HG03575 (cell line): ENCODE measurements at regions not wholly inside any gene's neighbourhood (a gene's known extent, or its start where the extent isn't known, plus 50 kb on each side); places are given as distances from the start of the nearest gene placed in this dataset.
"Not testable (repeated sequence)": the region's sequence is repeated elsewhere in the genome, so short reads cannot be mapped to it uniquely, and the experiment has no call there.

Source experiments
- ATAC-seq: cut with Tn5 transposase; IDR thresholded peaks from one replicate; pipeline ENCODE4 v1.9.1; 2021; ENCODE audit not compliant: unreplicated experiment, insufficient number of reproducible peaks, low FRiP score; ENCODE audit errors: extremely low read depth

- no peak for ATAC-seq
Measured at GRCh38 chr2:129469389-129469788, 510.1 kb upstream of the RAB6C start.

DNA sequence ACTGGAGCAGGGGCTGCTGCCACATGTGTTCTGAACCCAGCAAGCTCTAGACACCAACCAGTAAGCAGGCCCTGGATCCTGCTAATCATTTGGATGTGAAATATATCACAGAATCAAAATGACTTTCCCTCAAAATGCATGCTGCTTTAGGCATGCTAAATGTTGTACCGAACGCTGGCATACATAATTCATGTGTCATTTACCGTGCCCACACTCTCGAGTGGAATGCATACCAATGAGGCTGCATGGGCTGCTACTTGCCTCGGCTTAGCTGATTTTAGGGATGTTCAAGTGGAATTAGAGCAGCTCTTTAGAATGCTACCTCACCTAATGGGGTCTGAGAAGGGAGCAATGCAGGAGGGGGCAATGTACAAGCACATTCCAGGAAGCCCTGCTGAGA, 509.6 kb upstream of the RAB6C start:
- ATAC-seq: no peak

DNA sequence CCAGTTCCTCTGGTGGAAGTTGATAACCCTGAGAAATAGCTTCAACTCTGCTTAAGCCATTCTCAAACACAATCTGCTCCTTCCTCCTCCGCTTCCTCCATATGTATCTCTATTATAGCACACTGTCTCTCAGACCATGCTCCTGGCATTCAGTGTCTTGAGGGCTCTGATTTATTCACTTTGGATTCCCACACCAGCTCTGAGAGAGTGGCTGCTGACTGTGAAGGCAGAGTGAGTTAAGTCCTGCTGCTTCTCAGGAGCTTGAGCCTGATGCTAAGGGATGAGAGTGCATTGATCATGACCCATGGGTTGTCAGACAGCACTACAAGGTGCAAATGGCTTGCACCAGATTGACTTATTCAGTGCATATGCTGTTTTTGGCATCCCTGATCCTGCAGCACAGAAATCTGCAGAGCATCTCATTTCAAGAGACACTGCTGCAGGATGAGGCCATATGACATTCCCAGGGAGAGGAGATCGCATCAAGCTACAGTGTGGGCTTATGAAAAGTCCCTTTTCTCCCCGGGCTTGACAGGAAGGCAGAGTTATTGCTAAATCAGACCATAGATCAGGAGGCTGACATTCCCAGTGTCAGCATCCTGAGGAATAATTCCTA, 500.5 kb upstream of the RAB6C start:
- no peak for ATAC-seq

- no peak for ATAC-seq
Measured at GRCh38 chr2:129479892-129480291, 499.6 kb upstream of the RAB6C start.

GRCh38 chr2:129480790-129481189, 498.7 kb upstream of the RAB6C start:
- no peak for ATAC-seq

- no peak for ATAC-seq
Measured at GRCh38 chr2:129481306-129482219, 497.9 kb upstream of the RAB6C start.

DNA sequence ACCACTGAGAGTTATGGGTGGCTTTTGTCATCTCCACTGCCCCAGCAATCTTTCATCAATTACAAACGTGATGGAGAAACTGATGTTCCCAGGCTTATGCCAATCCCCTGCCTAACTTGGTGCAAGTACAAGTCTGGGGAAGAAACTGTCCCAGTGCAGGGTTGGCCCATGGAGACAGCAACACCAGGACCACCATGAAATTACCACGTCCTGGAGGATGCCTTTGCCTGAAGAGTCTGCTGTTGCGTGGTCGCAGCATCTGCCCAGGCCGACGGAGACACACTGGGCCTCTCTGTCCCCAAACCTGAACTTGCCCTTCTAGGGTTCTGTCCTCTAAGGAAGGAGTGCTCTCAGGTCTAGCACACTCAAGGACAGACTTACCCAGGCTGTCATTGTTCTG, 496.8 kb upstream of the RAB6C start:
- no peak for ATAC-seq

DNA sequence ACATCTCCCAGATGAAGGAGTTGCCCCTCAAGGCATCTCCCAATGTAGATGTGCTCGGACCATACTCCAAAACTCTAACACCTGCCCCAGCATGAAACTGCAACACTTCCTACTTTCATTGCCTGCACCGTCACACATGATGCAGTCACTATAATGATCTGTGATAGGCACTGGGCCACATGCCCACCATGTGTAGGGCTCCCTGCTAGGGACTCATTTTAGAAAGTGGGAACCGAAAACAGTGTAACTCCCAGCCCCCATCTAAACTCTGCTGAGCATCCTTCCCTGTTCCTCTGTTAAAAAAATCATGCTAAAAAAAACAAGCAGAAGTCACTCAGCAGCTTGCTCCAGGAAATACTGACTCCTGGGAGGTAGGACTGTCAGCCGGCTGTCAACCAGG, 496.1 kb upstream of the RAB6C start:
- ATAC-seq: peak; percentile 73

GRCh38 chr2:129484999-129485897, 494.2 kb upstream of the RAB6C start:
- ATAC-seq: no peak

GRCh38 chr2:129488376-129488775, 491.1 kb upstream of the RAB6C start:
- no peak for ATAC-seq

GRCh38 chr2:129490641-129491040, 488.8 kb upstream of the RAB6C start:
- no peak for ATAC-seq

- ATAC-seq: no peak
Measured at GRCh38 chr2:129491308-129491707, 488.2 kb upstream of the RAB6C start.

DNA sequence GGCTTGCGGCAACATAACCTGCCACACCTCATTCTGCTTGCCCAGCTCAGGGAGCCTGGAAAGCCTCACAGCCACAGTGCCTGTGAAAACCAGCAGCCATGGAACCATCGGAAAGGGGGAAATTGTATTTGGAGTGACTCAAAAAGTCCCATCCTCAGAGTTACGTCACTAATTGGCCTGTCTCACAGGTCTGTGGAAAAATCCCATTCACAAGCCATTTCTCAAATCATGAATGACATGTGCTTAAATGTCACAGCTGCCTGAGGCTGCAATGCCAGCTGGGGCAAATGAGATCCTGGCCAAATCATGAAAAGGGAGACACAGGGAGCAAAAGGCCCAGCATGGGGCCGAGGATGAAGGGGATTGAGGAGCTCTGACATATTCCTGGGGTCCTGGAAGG, 486.9 kb upstream of the RAB6C start:
- ATAC-seq: no peak

DNA sequence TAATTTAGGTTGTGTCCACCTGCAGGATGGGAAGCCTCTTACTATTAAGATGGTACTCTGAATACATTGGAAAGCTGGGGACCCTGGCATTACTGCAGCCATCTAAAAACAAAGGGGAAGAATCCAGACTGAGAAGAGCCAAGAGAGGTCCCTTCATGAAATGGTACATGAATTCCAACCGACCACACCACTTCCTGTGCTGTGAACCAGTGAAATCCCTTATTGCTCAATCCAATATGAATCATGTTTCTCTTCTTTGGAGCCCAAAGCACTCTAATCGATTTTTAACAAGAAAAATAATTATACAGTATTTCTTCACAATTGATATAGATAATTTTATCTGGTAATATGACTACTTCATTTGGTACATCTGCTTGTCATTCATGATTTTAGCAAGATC, 479.7 kb upstream of the RAB6C start:
- ATAC-seq: no peak

- no peak for ATAC-seq
Measured at GRCh38 chr2:129502781-129503180, 476.7 kb upstream of the RAB6C start.

GRCh38 chr2:129504646-129505045, 474.8 kb upstream of the RAB6C start:
- no peak for ATAC-seq

DNA sequence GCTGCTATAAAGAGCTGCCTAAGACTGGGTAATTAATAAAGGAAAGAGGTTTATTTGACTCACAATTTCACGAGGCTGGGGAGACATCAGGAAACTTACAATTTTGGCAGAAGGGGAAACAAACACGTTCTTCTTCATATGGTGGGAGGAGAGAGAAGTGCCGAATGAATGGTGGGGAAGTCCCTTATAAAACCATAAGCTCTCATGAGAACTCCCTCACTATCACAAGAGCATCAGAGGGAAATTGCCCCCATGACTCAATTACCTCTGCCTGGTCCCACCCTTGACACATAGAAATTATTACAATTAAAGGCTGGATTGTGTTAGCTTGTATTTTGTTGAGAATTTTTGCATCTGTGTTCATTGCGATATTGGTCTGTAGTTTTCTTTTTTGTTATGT, 460.5 kb upstream of the RAB6C start:
- ATAC-seq: no peak

DNA sequence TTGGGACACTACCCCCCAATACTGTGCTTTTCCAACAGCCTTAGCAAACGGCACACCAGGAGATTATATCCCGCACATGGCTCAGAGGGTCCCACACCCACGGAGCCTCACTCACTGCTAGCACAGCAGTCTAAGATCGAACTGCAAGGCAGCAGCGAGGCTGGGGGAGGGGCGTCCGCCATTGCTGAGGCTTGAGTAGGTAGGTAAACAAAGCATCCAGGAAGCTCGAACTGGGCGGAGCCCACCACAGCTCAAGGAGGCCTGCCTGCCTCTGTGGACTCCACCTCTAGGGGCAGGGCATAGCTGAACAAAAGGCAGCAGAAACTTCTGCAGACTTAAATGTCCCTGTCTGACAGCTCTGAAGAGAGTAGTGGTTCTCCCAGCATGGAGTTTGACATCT, 447.3 kb upstream of the RAB6C start:
- not testable (repeated sequence) for ATAC-seq

DNA sequence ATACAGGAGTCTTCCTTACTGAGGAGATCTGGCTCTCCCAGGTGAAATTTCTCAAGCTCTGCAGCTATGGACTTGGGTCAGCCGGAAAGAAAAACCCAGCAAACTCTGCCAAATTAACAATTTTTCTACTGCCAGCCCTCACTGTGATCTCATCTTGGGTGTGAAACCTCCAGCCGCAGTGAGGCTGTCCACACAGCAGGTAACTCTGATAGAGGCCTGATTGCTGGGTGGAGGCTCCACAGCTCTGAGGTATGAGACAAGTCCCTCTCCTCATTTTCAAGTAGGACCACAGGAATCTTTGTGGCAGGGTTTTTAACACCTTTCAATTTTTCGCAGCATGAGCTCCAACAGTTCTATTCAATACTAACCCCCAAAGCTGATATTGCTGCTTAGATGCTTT, 430.6 kb upstream of the RAB6C start:
- no peak for ATAC-seq

DNA sequence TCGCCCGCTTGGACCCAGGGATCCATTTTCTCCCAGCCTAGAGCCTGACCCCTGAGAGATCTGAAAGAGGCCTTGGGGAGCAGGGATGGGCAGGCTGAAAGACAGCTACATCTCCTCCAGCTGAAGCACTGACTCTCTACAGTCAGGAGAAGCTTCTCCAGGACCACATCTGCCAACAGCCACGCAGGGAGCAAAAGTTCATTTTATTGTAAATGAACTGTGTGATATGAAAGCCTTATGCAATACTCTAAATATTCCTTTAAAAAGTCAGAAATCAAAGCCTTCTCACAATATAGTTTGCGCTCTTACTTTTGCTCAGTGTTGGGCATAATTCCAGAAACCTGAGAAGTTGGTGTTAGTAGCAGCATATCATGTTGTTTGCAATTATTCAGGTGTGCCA, 428.9 kb upstream of the RAB6C start:
- no peak for ATAC-seq
